GM20000 (cell line): ENCODE measurements at regions not wholly inside any gene's neighbourhood (a gene's known extent, or its start where the extent isn't known, plus 50 kb on each side); places are given as distances from the start of the nearest gene placed in this dataset.
"Not testable (repeated sequence)": the region's sequence is repeated elsewhere in the genome, so short reads cannot be mapped to it uniquely, and the experiment has no call there.

Source experiments
- DNase-seq: peaks from one replicate; pipeline ENCODE4 v3.0.0; 2012; ENCODE audit warnings: low spot score
- TF ChIP-seq, protein P1 (sequence below): IDR thresholded peaks from 2 replicates; pipeline ENCODE4 v1.5.1; 2012; ENCODE audit warnings: mild to moderate bottlenecking, control low read depth; ENCODE audit errors: extremely low read depth, missing control alignments

DNA sequence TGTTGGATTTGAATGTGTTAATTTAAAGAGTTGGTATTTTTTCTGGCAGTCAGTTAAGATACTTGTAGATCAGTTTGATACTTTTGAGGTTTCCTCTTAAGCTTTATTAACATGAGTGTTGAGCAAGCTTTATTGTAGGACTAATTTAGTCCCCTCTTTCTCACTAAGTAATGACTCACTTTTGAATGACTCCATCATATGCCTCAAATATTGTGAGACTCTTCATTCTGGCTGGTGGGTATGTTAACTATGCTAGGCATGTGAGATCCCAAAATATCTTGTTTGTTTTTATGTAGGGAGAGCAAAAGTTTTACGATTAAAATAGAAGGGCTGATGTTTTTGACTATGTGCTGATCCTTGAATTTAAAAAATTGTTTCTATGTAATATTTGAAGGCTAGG, 355.7 kb downstream of the IZUMO3 start:
- TF ChIP-seq, protein P1, sequence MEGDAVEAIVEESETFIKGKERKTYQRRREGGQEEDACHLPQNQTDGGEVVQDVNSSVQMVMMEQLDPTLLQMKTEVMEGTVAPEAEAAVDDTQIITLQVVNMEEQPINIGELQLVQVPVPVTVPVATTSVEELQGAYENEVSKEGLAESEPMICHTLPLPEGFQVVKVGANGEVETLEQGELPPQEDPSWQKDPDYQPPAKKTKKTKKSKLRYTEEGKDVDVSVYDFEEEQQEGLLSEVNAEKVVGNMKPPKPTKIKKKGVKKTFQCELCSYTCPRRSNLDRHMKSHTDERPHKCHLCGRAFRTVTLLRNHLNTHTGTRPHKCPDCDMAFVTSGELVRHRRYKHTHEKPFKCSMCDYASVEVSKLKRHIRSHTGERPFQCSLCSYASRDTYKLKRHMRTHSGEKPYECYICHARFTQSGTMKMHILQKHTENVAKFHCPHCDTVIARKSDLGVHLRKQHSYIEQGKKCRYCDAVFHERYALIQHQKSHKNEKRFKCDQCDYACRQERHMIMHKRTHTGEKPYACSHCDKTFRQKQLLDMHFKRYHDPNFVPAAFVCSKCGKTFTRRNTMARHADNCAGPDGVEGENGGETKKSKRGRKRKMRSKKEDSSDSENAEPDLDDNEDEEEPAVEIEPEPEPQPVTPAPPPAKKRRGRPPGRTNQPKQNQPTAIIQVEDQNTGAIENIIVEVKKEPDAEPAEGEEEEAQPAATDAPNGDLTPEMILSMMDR: no peak
- no peak for DNase-seq

DNA sequence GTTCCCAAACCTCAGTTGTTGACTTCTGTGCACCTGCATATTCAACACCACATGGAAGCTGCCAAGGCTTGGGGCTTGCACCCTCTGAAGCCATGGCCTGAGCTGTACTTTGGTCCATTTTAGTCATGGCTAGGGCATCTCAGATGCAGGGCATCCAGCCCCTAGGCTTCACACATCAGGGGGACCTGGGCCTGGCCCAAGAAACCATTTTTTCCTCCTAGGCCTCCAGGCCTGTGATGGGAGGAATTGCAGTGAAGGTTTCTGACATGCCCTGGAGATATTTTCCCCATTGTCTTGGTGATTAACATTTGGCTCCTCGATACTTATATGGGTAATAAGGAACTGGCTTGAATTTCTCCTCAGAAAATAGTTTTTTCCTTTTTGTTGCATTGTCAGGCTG, 354.5 kb upstream of the ELAVL2 start:
- not testable (repeated sequence) for DNase-seq

DNA sequence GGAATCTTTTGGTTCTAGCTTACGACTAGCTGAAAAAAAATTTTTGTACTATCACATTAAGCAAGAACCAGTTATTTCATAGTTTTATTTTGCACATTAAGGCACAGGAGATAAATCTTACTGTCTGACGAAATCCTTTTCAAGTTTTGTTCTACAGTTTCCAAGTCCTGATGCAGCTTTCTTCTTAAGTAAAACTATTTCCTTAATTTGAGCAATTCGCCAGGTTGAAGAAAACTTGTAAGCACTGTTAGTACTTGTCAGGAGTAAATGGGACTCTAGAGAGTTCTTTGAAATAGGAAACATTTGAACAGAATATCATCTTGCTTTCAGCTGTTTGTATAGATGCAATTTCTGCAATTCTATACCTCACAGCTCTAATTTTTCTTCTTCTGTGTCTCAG, 318.8 kb upstream of the ELAVL2 start:
- TF ChIP-seq, protein P1: no peak

DNA sequence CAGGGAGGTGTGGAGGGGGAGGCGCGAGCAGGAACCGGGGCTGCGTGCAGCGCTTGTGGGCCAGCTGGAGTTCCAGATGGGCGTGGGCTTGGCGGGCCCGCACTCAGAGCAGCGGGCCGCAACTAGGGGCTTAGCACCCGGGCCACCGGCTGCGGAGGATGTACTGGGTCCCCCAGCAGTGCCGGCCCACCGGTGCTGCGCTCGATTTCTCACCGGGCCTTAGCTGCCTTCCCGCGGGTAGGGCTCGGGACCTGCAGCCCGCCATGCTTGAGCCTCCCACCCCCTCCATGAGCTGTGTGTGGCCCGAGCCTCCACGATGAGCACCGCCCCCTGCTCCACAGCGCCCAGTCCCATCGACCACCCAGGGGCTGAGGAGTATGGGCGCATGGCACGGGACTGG, 309.0 kb upstream of the ELAVL2 start:
- not testable (repeated sequence) for DNase-seq

More for the DNA sequence above, 318.8 kb upstream of the ELAVL2 start:
- DNase-seq: no peak

DNA sequence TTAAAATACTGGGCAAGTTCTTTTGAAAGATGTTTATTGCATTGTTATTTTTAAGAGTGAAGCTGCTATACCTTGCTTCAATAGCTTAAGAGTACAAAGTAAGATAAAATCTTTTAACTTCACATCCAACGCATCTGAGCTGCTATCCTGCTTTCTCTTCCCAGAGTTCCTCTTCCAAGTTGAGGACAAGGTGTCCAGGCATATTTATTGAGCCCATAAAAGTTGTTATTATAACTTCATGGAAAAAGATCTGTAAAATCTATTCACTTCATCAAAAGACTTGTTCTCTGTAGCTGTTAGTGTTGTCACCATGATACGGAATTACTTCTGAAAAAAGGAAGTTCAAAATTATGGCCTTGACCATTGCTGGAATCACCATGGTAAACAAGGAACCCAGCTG, 306.2 kb upstream of the ELAVL2 start:
- TF ChIP-seq, protein P1: no peak
- no peak for DNase-seq

DNA sequence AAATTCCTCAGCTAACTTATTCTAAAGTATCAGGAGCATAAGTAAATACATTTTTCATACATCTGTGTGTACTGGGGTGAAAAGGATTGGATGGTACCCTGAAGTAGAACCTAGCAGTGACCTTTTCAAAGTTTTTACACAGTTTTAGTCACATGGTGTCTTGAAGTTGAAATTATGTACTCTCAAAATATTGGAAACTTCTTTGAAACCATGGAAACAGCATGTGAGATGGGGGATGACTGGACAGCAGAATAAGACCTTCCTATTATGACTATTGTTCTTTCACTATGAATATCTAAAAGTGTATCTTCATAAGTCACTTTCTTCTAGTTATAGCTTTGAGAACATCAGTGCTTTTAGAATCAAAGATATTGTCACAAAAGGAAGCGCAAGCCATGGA, 301.5 kb upstream of the ELAVL2 start:
- DNase-seq: no peak
- TF ChIP-seq, protein P1: no peak

DNA sequence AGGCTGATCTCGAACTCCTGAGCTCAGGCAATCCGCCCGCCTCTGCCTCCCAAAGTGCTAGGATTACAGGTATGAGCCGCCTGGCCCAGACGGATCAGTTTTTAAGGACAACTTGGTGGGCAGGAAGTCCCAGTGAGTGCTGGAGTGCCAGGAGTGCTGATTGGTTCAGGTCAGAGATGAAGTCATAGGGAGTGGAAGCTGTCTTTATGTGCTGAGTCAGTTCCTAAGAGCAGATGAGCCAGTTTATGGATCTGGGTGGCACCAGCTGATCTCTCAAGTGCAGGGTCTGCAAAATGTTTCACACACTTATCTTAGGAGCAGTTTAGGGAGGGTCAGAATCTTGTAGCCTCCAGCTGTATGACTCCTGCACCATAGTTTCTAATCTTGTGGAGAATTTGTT, 292.1 kb upstream of the ELAVL2 start:
- no peak for DNase-seq
- TF ChIP-seq, protein P1: no peak

DNA sequence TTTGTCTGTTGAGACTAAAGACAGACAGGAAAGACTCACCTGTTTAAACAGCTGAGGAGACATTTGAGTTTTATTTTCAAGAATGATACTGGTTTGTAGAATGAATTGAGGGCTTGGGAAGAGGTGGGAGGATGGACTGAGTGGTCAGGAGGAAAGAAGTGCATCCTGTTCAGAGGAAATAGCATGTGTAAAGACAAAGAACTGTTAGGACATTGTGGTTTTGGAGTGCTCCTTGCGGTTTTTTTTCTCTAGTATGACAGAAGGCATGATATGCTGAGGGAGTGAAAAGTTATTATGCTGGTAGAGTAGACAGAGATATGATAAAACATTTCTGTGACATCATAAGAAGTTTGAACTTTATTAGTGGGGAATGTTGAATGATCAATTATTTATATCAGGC, 270.7 kb upstream of the ELAVL2 start:
- DNase-seq: no peak
- TF ChIP-seq, protein P1: no peak

DNA sequence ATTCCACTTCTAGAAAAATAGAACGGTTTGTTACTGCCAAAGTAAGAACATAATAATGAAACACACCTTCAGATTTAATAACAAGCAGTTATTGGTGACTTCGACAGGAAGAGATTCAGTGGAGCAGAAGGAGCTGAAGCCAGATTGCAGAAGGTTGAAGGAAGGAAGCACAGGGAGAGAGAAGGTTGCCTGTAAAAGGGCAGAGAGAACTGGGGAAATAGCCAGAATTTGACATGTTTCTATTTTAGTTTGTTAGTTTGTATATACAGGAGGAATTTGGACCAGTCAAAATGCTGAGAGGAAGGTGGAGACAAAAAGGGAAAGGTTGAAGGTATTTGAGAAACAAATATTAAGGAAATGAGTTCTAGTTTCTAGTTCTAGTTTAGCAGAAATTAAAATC, 269.2 kb upstream of the ELAVL2 start:
- TF ChIP-seq, protein P1: no peak
- DNase-seq: no peak
